SU-DHL-6 (cell line): ENCODE measurements at regions not wholly inside any gene's neighbourhood (a gene's known extent, or its start where the extent isn't known, plus 50 kb on each side); places are given as distances from the start of the nearest gene placed in this dataset.

ENCODE experiments used
- H2AFZ ChIP-seq: fragments of 200-600 bp; sonication (generic); 2 replicates; pipeline ENCODE4 v1.6.1; 2014; ENCODE audit warnings: low read depth, mild to moderate bottlenecking, moderate library complexity, mixed read lengths, antibody characterized with exemption, low read length; ENCODE audit not compliant: severe bottlenecking
- H3F3A ChIP-seq: fragments of 200-600 bp; shearing (Covaris generic); 2 replicates; pipeline ENCODE4 v1.6.0; 2016; ENCODE audit warnings: antibody characterized with exemption, mild to moderate bottlenecking; ENCODE audit not compliant: insufficient read depth
- H3K27ac ChIP-seq: fragments of 200-600 bp; sonication (generic); 2 replicates; pipeline ENCODE4 v1.5.1; 2016; ENCODE audit warnings: low read depth, mild to moderate bottlenecking, low read length, moderate library complexity, mixed read lengths
- H3K27me3 ChIP-seq: fragments of 200-600 bp; sonication (generic), shearing (Covaris generic); 2 replicates; pipeline ENCODE4 v1.6.0; 2014; ENCODE audit warnings: mild to moderate bottlenecking, low read length
- H3K36me3 ChIP-seq: fragments of 200-600 bp; sonication (generic); 2 replicates; pipeline ENCODE4 v1.6.1; 2014; ENCODE audit warnings: mild to moderate bottlenecking, low read length, mixed read lengths
- H3K4me2 ChIP-seq: fragments of 300-600, 200-600 bp; shearing (Covaris generic), sonication (generic); 2 replicates; pipeline ENCODE4 v1.6.0; 2014; ENCODE audit warnings: low read length, low read depth, mild to moderate bottlenecking; ENCODE audit not compliant: poor library complexity, severe bottlenecking
- H3K4me3 ChIP-seq: fragments of 200-600 bp; sonication (generic); 2 replicates; pipeline ENCODE4 v1.5.1; 2014; ENCODE audit warnings: antibody characterized with exemption, low read length, mild to moderate bottlenecking, mixed read lengths; ENCODE audit not compliant: insufficient read depth, poor library complexity, severe bottlenecking
- H3K79me2 ChIP-seq: fragments of 200-600 bp; sonication (generic); 2 replicates; pipeline ENCODE4 v1.6.1; 2014; ENCODE audit warnings: mild to moderate bottlenecking, low read length, moderate library complexity; ENCODE audit not compliant: insufficient read depth
- H3K9ac ChIP-seq: fragments of 200-600 bp; sonication (generic); 2 replicates; pipeline ENCODE4 v1.7.0; 2014; ENCODE audit warnings: mild to moderate bottlenecking, low read length
- H3K9me2 ChIP-seq: fragments of 200-600 bp; sonication (generic); replicated peaks from 2 replicates; pipeline ENCODE4 v1.6.1; 2014; ENCODE audit warnings: low read length; ENCODE audit not compliant: insufficient read depth
- H3K9me3 ChIP-seq: fragments of 200-600 bp; sonication (generic); 2 replicates; pipeline ENCODE4 v1.6.1; 2014; ENCODE audit warnings: low read length, mixed read lengths; ENCODE audit not compliant: insufficient read depth
- H4K20me1 ChIP-seq: fragments of 200-600 bp; sonication (generic); 2 replicates; pipeline ENCODE4 v1.6.1; 2014; ENCODE audit warnings: low read depth, mild to moderate bottlenecking, antibody characterized with exemption, low read length, moderate library complexity, mixed read lengths
- CTCF ChIP-seq: fragments of 200-600 bp; sonication (generic); IDR thresholded peaks from one replicate; pipeline ENCODE4 v1.5.1; 2017; ENCODE audit warnings: antibody characterized with exemption, mild to moderate bottlenecking, low read length, moderate library complexity; ENCODE audit not compliant: insufficient read depth, poor library complexity, severe bottlenecking

GRCh38 chr20:52242237-52243230 lies 51.0 kb upstream of the ZFP64 start:
- Histone ChIP-seq H3K36me3 (no peaks in the 10 kb centered on the region), H3K9me2 (no peaks in the 10 kb centered on the region), H3K27ac (no peak overlapping the region), H3K9me3 (no peaks in the 10 kb centered on the region), H3K79me2 (no peaks in the 10 kb centered on the region), H3K4me3 (no peak overlapping the region), H2AFZ (no peak overlapping the region), H3K4me2 (no peak overlapping the region), H4K20me1 (no peaks in the 10 kb centered on the region), H3F3A (no peaks in the 10 kb centered on the region), H3K27me3 (no peaks in the 10 kb centered on the region), H3K9ac (no peak overlapping the region)
- no peak for TF ChIP-seq CTCF
